ENCODE measurements at regions not wholly inside any gene's neighbourhood (a gene's known extent, or its start where the extent isn't known, plus 50 kb on each side); places are given as distances from the start of the nearest gene placed in this dataset.
"Not testable (repeated sequence)": the region's sequence is repeated elsewhere in the genome, so short reads cannot be mapped to it uniquely, and the experiment has no call there.

DNA sequence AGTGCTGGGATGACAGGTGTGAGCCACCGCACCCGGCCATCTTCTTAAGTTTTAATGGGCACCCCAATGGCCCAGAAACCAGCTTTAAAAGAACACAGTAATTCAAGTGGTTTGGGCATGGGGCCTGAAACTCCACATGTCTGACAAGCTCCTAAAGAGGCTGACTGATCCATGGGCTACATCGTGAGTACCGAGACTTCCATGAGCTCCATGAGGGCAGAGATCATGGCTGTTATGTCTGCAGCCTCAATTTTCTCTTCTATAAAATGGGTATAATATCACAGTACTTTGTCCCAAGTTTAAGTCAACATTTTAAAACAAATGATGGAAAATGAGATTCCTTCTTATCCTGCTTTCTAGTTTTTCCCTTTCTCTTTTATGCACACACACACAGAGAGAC lies 397.6 kb upstream of the MAF start:
- no peak for DNase-seq

DNA sequence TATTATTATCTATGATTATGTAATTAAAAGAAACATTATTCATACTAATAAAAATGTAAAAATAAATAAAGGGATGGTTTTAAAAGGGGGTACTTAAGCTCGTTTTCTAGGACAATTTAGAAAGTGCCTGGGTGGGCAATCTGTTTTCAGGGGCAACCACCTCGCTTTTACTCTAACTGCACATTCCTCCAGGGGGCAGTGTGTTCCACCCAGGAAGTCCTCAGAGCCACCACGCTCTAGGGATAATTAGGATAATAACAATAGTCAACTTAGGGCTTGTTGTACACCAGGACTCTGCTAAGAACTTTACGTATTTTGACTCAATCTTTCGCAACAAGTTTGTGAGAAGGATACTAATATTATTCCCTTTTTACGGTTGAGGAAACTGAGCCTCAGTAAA lies 396.7 kb upstream of the MAF start:
- no peak for DNase-seq

DNA sequence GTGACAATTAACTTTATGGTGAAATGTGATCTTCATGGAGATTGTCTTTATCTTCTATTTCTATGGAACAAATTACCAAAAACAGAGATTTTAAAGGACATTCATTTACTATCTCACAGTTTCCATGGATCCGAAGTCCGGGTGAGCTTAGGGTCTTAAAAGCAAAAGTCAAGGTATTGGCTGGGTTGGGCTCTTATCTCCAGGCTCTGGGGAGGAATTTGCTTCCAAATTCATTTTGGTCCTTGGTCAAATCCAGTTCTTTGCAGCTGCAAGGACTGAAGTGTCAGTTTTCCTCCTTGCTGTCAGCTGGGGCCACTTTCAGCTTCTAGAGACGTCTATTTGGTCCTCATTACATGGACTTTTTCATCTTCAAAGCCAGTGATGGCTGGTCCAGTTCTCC lies 395.8 kb upstream of the MAF start:
- DNase-seq = no peak

DNA sequence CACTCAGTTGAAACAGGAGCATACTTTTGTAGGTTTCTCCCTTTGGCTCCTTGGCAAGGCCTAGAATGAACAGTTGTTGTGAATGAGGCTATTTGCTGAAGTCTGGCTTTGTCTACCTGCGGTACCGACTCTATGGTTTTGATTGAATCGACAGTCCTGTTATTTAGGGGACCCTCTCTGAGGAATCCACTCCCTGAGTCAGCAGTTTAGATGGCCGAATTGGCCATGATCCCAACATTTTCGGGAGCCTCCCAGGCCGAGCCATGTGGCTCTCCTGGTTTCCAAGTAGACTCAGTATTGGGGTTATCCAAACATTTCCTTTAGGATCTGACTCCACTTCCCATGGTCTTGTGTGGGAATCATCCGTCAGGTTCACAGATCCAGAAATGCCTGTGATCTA lies 394.8 kb upstream of the MAF start:
- no peak for DNase-seq

DNA sequence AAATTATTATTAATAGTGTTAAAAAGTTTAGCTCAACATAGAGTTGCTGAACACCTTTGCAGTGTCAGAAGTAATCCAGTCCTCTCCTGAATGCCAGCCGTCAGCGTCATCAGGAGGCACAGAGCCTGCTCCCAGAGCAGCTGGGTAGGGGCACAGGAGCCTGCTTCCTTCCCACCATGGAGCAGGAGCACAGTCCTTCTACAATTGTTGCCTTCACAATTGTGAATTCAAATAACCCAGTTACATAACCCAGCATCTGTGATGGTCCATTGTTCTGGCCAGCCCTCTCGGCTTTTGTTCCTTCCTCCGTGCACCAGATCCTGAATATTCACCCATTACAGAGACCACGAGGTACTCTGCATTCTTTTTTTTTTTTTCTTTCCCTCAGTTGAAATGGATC lies 393.9 kb upstream of the MAF start:
- no peak for DNase-seq

DNA sequence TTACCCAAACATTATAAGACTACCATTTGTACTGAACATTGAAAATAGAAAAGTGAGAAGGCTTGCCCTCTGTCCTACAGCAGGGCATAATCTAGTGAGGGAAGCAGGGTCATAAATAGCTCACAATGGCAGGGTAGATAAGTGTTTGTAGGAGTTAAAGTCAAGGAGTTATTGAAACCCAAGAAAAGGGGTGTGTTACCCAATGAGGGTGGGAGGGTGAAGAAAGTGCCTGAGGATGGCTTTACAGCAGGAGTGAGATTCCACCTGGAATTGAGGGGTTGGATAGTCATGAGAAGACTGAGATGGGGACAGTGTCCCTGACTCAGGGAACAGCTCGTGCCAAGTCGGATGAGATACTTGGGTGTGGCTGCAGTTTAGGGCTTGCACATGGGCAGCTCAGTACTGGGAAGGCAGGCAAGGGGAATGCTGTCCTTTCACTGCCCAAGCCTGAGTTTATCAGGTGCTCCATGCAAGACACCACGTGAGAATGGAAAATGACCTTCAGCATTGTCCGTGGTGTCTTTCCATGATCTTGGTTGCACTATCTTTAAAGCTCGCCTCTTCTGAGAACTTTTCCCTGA lies 393.2 kb upstream of the MAF start:
- no peak for DNase-seq

DNA sequence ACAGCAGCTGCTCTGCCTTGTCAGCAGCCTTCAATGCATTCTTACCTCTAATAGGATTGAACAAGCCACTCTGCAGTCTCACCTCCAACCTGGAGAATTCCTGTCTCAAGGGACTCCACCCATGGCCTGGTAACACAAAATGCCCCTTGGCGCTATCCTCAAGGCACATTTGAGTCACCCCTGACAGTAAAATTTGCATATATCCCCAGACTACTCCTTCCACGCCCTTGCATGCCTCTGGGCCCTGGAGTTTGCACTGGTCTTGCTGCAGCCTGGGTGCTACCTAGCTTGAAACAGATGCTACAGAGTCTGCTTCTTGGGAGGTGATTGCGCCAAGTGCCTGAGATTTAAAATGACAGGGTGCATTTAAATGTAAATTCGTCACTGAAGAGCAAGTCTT lies 391.4 kb upstream of the MAF start:
- no peak for DNase-seq

DNA sequence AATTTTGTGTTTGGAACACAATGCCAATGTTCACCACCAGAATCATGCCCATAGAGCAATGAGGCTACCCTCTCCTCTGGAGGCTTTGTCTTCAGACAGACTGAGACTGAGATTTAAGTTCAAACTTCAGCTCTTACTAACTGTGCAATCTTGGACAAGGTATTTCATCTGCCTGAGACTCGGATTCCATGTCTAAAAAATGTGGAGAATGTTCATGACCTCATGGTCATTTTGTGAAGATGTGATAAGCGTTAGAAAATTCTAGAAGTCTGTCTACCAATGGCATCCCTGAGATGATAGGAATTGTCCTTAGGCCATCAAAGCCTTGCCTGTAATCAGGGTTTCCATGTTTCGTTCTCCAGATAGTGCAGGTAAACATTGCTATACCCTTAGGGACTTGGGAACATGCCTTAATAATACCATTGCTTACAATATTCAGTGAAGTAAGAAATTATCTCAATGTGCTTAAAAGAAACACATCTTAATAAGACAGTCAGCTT lies 388.2 kb upstream of the MAF start:
- no peak for DNase-seq

DNA sequence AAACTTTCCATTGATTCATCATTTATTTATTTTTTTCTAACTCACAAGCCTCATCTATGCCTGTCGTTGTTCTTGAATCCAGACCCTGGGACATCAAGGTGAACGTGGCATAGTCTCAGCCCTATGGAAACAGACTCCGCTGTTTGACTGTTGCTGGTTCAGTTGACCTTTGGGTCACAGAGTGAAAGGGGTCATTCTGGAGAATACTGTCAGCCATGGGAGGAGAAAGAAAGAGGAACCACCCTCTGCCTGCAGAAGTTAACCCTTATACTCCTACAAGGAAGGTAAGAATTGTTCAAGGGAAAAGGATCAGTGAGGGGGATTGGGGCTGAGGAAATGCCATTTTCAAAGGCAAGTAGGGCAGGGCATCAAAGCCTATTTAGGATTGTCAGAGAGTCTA lies 387.6 kb upstream of the MAF start:
- no peak for DNase-seq

DNA sequence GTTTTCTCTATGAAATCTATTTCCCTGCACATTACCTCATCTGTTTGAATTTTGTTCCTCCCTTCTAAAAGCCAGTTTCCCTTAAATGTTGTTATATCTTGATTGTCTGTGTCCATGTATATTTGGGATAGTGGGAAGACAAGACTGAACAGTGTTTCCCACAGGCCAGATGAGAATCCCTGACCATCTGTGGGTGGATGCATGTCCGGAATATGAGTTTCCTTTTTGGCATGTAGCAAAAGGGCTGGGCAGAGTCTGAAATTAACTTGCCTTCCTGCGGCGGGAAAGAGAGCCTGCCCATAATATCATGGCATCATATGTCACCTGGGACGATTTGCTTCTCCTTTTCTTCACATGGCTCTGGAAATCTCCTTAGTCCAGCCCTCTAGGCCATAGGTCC lies 385.8 kb upstream of the MAF start:
- DNase-seq = no peak

DNA sequence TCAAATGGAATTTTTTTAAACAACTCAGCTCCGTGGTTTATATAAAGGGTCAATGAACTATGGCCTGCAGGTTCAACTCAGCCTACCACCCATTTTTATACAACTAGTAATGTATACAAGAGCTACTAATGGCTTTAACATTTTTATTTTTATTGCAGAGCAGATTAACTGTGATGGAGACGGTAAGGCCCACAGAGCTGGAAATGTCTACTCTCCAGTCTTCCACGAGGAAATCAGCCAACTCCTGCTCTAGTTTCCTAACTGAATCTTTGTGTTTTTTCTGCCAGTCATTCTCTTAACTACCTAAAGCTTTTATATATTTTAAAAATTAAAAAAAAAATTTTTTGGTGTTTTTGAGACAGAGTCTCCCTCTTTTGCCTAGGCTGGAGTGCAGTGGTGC lies 385.1 kb upstream of the MAF start:
- DNase-seq = no peak

DNA sequence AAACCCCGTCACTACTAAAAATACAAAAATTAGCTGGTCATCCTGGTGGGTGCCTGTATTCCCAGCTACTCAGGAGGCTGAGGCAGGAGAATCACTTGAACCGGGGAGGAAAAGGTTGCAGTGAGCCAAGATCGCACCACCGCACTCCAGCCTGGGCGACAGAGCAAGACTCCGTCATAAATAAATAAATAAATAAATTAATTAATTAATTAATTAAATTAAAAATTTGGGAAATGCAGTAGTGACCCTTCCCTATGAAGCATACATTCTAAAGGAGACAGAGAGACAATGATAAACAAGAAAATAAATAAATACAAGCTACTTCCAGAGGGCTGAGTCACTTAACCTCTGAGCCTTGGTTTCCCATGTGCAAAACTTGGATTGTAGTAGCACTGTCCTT lies 383.6 kb upstream of the MAF start:
- not testable (repeated sequence) for DNase-seq

DNA sequence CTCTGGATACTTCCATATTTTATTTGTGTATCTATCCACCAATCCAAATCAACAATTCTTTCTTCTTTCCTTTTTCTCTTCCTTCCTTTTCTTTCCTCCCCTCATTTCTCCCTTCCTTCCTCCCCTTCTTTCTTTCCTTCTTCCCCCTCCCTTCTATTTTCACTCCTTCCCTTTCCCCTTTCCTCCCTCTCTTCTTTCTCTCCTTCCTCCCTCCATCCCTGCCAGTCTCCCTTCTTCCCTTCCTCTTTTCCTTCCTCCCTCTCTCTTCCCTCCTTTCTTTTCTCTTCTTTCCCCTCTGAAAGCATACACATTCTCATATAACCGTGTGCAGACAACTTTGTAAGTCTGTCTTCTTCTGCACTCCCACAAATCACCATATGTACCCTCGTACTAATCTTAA lies 382.3 kb upstream of the MAF start:
- no peak for DNase-seq

DNA sequence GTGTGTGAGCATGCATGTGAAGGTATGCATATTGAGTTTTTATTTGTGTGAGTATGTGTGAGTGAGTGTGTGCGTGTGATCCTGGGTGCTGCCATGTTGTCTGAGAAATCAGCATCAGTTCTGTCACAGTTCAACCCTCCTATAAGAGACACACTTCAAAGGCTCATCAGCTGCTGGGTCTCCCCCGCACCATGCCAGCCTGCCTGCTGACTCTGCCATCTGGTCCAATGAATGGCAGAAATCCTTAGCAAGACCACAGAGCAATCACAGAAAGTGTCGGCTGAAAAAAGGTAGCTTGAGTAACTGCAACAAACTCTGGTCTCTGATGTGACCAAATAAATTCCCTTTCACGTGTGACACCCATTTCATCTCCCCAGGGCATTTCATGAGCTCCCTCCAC lies 381.8 kb upstream of the MAF start:
- DNase-seq = no peak

DNA sequence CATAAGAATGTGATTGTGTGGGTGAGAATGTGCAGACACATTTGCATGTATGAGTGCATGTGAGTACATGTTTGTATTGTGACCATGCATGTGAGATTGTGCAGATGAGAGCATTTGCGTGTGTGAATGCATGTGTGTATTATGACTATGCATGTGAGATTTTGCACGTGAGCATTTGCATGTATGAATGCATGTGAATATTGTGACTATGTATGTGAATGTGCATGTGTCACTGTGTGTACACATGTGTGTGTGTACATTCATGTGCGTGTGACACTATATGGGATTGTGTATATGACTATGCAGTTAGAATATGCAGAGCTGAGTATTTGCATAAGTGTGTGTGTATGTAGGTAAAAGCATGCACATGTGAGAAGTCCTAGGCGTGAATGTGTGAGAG lies 381.3 kb upstream of the MAF start:
- no peak for DNase-seq

DNA sequence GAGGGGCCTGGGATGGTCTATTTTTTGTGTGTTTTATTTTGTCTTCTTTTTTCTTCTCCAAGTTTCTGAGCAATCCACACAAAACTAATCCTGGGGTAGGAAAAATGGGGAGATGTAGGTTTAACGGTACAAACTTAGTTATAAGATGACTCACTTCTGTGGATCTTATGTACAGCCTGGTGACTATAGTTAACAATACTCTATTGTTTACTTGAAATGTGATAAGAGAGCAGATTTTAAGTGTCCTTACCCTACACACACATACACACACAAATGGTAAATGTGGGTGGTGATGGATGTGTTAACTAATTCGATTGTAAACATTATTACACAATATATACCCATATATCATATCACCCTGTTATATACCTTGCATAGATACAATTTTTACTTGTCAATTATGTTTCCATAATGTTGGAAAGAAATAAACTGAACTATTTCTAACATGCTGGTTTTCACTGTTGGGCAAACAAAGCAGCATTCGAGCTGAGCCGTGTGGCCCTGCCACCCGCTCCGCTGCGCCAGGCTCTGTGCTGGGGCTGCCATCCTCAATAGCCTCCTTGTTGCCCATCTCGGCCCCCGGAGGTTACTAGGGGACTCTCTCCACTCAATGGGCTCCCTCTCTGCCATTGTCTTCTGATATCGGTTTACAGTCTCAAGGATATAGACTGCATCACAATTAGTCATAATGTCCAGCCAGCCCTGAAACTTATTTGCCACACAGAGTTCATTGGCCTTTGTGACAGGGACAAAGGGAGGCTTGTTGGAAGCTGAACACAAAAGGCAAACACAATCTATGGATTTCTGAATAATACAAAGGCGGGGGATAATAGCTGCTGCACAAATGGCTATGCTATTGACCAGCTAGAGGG lies 380.3 kb upstream of the MAF start:
- no peak for DNase-seq

DNA sequence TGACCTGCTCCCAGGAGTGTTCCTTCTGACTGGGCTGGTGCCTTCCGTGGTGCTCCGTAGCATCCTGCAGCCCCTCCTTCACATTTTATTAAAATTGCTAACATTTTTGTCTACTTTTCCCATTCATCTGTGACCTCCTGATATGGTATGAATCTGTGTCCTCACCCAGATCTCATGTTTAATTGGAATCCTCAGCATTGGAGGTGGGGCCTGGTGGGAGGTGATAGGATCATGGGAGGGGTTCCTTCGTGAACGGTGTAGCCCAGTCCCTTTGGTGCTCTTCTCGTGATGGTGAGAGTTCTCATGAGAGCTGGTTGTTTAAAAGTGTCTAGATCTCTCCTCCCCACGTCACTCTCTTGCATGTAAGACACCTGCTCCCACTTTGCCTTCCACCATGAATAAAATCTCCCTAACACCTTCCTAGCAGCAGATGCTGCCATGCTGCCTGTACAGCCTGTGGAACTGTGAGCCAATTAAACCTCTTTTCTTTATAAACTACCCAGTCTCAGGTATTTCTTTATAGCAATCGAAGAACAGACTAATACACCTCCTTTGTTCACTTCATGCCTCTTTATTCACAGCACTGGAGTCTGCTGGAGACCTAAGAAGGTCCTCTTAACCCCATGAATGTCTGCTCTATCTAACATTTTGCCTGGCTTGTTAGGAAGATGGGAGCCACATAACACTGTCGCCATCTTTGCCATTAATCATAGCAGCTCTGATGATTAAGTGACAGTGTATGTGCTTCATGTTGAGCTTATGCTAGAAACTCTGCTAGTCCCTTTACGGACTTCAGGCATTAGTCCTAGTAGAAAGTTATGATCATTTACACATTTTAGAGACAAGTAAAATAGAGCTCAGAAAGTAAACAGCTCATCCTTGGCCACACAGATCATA lies 377.7 kb upstream of the MAF start:
- DNase-seq = no peak

DNA sequence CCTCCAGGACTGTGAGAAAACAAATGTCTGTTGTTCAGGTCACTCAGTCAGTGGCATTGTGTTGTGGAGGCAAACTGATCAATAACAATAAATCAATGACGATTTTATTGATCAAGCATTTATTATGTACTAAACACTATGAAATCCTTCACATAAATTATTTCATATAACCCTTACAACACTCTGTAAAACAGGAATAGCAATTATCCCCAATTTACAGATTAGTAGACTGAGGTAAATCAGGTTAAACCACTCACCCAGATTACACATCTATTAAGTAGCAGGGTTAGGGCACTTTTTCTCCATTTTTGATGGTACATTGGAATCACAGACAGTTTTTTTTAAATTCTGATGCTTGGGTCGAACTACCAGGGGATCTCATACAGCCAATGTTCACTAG lies 372.8 kb upstream of the MAF start:
- no peak for DNase-seq

DNA sequence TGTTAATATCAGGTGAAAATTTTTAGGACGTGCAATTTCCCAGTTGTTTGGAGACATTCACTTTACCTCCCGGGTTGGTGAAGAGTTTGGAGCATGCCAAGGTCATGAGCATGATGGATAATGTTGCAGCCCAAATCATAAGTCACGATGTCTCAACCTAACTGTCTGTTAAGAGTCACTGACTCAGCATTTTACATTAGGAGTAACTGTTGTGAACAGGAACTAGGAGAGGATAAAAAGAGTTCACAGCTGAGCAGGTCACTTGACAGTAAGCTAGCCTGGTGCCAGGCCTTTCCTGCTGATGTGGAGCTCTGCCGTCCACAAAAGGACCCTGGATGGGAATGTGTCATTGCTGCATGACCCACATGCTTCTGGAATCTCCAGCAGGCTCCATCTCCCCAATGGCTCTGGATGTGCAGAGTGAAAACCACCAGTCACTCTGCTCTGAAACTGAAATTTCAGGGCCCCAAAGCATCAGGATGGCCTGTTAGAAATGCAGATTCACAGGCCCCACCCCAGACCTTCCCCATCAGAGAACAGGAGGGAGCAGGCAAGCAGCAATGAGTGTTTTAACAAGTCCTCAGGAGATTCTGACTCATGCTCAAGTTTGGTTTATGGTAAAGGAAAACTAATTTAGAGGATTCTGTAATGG lies 371.6 kb upstream of the MAF start:
- DNase-seq = no peak

DNA sequence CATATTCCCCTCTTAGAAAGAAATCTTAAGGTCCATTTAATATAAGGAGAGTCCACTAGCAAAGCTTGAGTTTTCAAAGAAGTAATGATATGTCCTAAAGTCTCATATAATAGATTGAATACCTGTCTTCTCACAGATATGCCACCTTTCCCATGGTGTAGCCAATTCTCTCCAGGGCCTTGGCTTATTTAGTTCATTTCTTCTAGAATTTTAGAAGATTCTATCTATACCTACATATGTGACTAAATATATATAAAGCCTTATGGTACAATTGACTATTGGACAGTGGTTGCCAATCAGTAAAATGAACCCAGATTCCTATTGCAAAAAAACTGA lies 370.7 kb upstream of the MAF start:
- no peak for DNase-seq

DNA sequence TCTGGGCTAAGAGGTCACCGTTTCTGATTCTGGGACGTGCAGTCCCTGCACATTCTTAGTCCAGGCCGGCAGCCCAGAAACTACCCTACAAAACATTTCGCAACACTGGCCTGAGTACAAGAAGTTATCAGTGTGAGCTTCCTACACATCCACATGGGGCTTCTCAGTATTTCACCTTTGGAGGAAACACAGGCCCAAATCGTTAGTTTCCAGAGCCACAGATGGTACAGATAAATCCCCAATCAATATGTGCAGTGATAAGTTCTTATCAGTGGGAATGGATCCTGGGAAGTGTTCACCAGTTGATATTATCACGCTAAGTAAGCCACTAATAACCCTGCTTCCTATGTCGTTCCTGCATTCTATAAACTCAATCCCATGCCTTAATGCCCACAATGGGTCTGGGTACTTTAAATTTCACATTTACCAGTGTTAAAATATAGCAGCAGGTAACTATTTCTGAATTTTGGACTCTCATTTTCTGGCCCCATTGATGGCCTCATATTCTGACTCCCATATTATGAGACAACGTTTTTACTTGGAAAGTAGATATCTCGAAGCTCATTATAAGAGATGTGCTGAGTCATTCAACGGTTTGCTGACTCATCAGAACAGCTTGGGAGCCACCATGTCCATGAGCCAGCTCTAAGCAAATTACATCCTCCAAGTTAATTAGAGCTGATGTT lies 370.2 kb upstream of the MAF start:
- DNase-seq = no peak

DNA sequence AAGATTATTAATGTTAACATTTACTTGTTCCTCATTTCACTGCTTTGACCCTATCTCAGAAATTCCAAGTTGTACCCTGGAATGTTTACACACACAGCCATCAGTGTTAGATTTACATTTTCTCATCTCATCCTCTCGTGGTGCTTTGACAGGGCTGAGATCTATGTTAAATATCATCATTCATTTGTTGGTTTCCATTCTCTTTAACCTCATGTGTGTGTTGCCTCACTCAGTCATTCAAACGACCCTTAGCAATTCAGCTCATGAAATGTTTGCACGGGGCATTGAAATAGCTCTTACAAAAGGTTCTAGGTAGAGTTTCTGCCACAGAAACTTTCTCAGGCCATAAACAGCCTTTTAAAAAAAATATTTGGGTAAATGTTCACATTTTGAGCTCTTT lies 369.6 kb upstream of the MAF start:
- DNase-seq = no peak

DNA sequence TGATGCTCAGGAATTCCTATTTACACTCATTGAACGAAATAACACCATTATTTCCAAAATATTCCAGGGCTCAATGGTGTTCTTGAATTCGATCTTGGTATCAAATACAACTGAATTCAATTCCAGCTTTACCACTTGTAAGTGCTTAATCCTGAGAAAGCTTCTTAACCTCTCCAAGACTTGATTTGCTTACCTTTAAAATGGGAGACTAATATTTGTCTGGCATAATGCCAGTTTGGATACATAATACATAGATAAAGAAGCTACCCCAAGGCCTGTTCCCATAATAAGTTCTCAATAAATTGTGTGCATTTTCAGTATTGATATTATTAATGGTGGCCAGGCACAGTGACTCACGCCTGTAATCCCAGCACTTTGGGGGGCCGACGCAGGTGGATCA lies 368.9 kb upstream of the MAF start:
- no peak for DNase-seq
